ENCODE measurements at regions not wholly inside any gene's neighbourhood (a gene's known extent, or its start where the extent isn't known, plus 50 kb on each side); places are given as distances from the start of the nearest gene placed in this dataset.

- no peak overlapping the region for H3K4me3 ChIP-seq (ENCODE audit: low read length)
- H3K9ac ChIP-seq (ENCODE audit: low read length), result no peak overlapping the region
- H4K20me1 ChIP-seq (ENCODE audit: insufficient read depth, low read depth, low read length), result no peaks in the 10 kb centered on the region
- no peaks in the 10 kb centered on the region for H3K27me3 ChIP-seq (ENCODE audit: low read length)
- no peak overlapping the region for H3K27ac ChIP-seq (ENCODE audit: low read length)
- H3K36me3 ChIP-seq (ENCODE audit: insufficient read depth, low read length), result no peaks in the 10 kb centered on the region
- no peak for DNase-seq
- H3K4me2 ChIP-seq (ENCODE audit: low read depth, low read length, poor library complexity, severe bottlenecking), result no peak overlapping the region
- H3K9me3 ChIP-seq (ENCODE audit: low read length), result no peaks in the 10 kb centered on the region
- no peaks in the 10 kb centered on the region for H3K79me2 ChIP-seq (ENCODE audit: low read length)
- H3K4me1 ChIP-seq (ENCODE audit: low read length), result no peaks in the 10 kb centered on the region
- no peak overlapping the region for H2AFZ ChIP-seq (ENCODE audit: low read length)
- no peaks in the 10 kb centered on the region for H3K9me2 ChIP-seq (replicated peaks; ENCODE audit: insufficient read depth, low read length)
These were observed 97.3 kb upstream of the MLIP start for GRCh38 chr6:54013966-54014365.

- no peak for DNase-seq
- Histone ChIP-seq H3K9me2 (replicated peaks; ENCODE audit: insufficient read depth, low read length) (no peaks in the 10 kb centered on the region), H3K9ac (ENCODE audit: low read length) (no peak overlapping the region), H3K79me2 (ENCODE audit: low read length) (no peaks in the 10 kb centered on the region), H3K4me3 (ENCODE audit: low read length) (no peak overlapping the region), H3K9me3 (ENCODE audit: low read length) (no peaks in the 10 kb centered on the region), H3K27me3 (ENCODE audit: low read length) (no peaks in the 10 kb centered on the region), H3K27ac (ENCODE audit: low read length) (no peak overlapping the region), H3K4me1 (ENCODE audit: low read length) (no peaks in the 10 kb centered on the region), H2AFZ (ENCODE audit: low read length) (no peak overlapping the region), H4K20me1 (ENCODE audit: insufficient read depth, low read depth, low read length) (no peaks in the 10 kb centered on the region), H3K4me2 (ENCODE audit: low read depth, low read length, poor library complexity, severe bottlenecking) (no peak overlapping the region), H3K36me3 (ENCODE audit: insufficient read depth, low read length) (no peaks in the 10 kb centered on the region)
These were observed 96.8 kb upstream of the MLIP start for GRCh38 chr6:54014440-54014839.

GRCh38 chr6:54017877-54018276 is 93.4 kb upstream of the MLIP start:
- no peak overlapping the region for H3K4me2 ChIP-seq (ENCODE audit: low read depth, low read length, poor library complexity, severe bottlenecking)
- no peaks in the 10 kb centered on the region for H3K9me3 ChIP-seq (ENCODE audit: low read length)
- no peak overlapping the region for H2AFZ ChIP-seq (ENCODE audit: low read length)
- no peaks in the 10 kb centered on the region for H3K36me3 ChIP-seq (ENCODE audit: insufficient read depth, low read length)
- H3K9me2 ChIP-seq (replicated peaks; ENCODE audit: insufficient read depth, low read length), result no peaks in the 10 kb centered on the region
- no peak overlapping the region for H3K4me3 ChIP-seq (ENCODE audit: low read length)
- no peaks in the 10 kb centered on the region for H4K20me1 ChIP-seq (ENCODE audit: insufficient read depth, low read depth, low read length)
- H3K27me3 ChIP-seq (ENCODE audit: low read length), result no peaks in the 10 kb centered on the region
- DNase-seq, result no peak
- no peaks in the 10 kb centered on the region for H3K79me2 ChIP-seq (ENCODE audit: low read length)
- H3K4me1 ChIP-seq (ENCODE audit: low read length), result no peaks in the 10 kb centered on the region
- no peak overlapping the region for H3K9ac ChIP-seq (ENCODE audit: low read length)
- no peak overlapping the region for H3K27ac ChIP-seq (ENCODE audit: low read length)

GRCh38 chr6:54018722-54019121 is 92.5 kb upstream of the MLIP start:
- H4K20me1 ChIP-seq (ENCODE audit: insufficient read depth, low read depth, low read length), result no peaks in the 10 kb centered on the region
- H3K4me3 ChIP-seq (ENCODE audit: low read length), result no peak overlapping the region
- no peak overlapping the region for H2AFZ ChIP-seq (ENCODE audit: low read length)
- H3K9me2 ChIP-seq (replicated peaks; ENCODE audit: insufficient read depth, low read length), result no peaks in the 10 kb centered on the region
- H3K4me2 ChIP-seq (ENCODE audit: low read depth, low read length, poor library complexity, severe bottlenecking), result no peak overlapping the region
- H3K27ac ChIP-seq (ENCODE audit: low read length), result no peak overlapping the region
- H3K9me3 ChIP-seq (ENCODE audit: low read length), result no peaks in the 10 kb centered on the region
- no peaks in the 10 kb centered on the region for H3K4me1 ChIP-seq (ENCODE audit: low read length)
- no peaks in the 10 kb centered on the region for H3K36me3 ChIP-seq (ENCODE audit: insufficient read depth, low read length)
- no peaks in the 10 kb centered on the region for H3K27me3 ChIP-seq (ENCODE audit: low read length)
- no peak for DNase-seq
- no peaks in the 10 kb centered on the region for H3K79me2 ChIP-seq (ENCODE audit: low read length)
- H3K9ac ChIP-seq (ENCODE audit: low read length), result no peak overlapping the region

- no peaks in the 10 kb centered on the region for H3K4me1 ChIP-seq (ENCODE audit: low read length)
- H3K36me3 ChIP-seq (ENCODE audit: insufficient read depth, low read length), result no peaks in the 10 kb centered on the region
- H3K27ac ChIP-seq (ENCODE audit: low read length), result no peak overlapping the region
- no peak overlapping the region for H3K9ac ChIP-seq (ENCODE audit: low read length)
- H3K4me2 ChIP-seq (ENCODE audit: low read depth, low read length, poor library complexity, severe bottlenecking), result no peak overlapping the region
- no peaks in the 10 kb centered on the region for H4K20me1 ChIP-seq (ENCODE audit: insufficient read depth, low read depth, low read length)
- no peaks in the 10 kb centered on the region for H3K9me2 ChIP-seq (replicated peaks; ENCODE audit: insufficient read depth, low read length)
- H3K9me3 ChIP-seq (ENCODE audit: low read length), result no peaks in the 10 kb centered on the region
- H3K4me3 ChIP-seq (ENCODE audit: low read length), result no peak overlapping the region
- H2AFZ ChIP-seq (ENCODE audit: low read length), result no peak overlapping the region
- no peaks in the 10 kb centered on the region for H3K27me3 ChIP-seq (ENCODE audit: low read length)
- H3K79me2 ChIP-seq (ENCODE audit: low read length), result no peaks in the 10 kb centered on the region
- no peak for DNase-seq
These were observed 91.4 kb upstream of the MLIP start for GRCh38 chr6:54019860-54020259.

- Histone ChIP-seq H3K9me3 (ENCODE audit: low read length) (no peaks in the 10 kb centered on the region), H3K9me2 (replicated peaks; ENCODE audit: insufficient read depth, low read length) (no peaks in the 10 kb centered on the region), H3K27ac (ENCODE audit: low read length) (no peak overlapping the region), H2AFZ (ENCODE audit: low read length) (no peak overlapping the region), H3K4me1 (ENCODE audit: low read length) (no peaks in the 10 kb centered on the region), H3K36me3 (ENCODE audit: insufficient read depth, low read length) (no peaks in the 10 kb centered on the region), H3K4me2 (ENCODE audit: low read depth, low read length, poor library complexity, severe bottlenecking) (no peak overlapping the region), H3K9ac (ENCODE audit: low read length) (no peak overlapping the region), H3K27me3 (ENCODE audit: low read length) (no peaks in the 10 kb centered on the region), H3K79me2 (ENCODE audit: low read length) (no peaks in the 10 kb centered on the region), H4K20me1 (ENCODE audit: insufficient read depth, low read depth, low read length) (no peaks in the 10 kb centered on the region), H3K4me3 (ENCODE audit: low read length) (no peak overlapping the region)
- no peak for DNase-seq
These were observed 90.9 kb upstream of the MLIP start for GRCh38 chr6:54020334-54020733.

- Histone ChIP-seq H3K4me3 (ENCODE audit: low read length) (no peak overlapping the region), H3K9me2 (replicated peaks; ENCODE audit: insufficient read depth, low read length) (no peaks in the 10 kb centered on the region), H3K27me3 (ENCODE audit: low read length) (no peaks in the 10 kb centered on the region), H3K27ac (ENCODE audit: low read length) (no peak overlapping the region), H4K20me1 (ENCODE audit: insufficient read depth, low read depth, low read length) (no peaks in the 10 kb centered on the region), H3K4me2 (ENCODE audit: low read depth, low read length, poor library complexity, severe bottlenecking) (no peak overlapping the region), H3K36me3 (ENCODE audit: insufficient read depth, low read length) (no peaks in the 10 kb centered on the region), H3K79me2 (ENCODE audit: low read length) (no peaks in the 10 kb centered on the region), H3K9ac (ENCODE audit: low read length) (no peak overlapping the region), H2AFZ (ENCODE audit: low read length) (no peak overlapping the region), H3K4me1 (ENCODE audit: low read length) (no peaks in the 10 kb centered on the region), H3K9me3 (ENCODE audit: low read length) (no peaks in the 10 kb centered on the region)
- no peak for DNase-seq
These were observed 84.4 kb upstream of the MLIP start for GRCh38 chr6:54026652-54027400.

GRCh38 chr6:54028170-54028569 is 83.1 kb upstream of the MLIP start:
- no peaks in the 10 kb centered on the region for H3K4me1 ChIP-seq (ENCODE audit: low read length)
- no peaks in the 10 kb centered on the region for H3K9me3 ChIP-seq (ENCODE audit: low read length)
- no peaks in the 10 kb centered on the region for H3K9me2 ChIP-seq (replicated peaks; ENCODE audit: insufficient read depth, low read length)
- H3K4me3 ChIP-seq (ENCODE audit: low read length), result no peak overlapping the region
- no peak for DNase-seq
- H3K79me2 ChIP-seq (ENCODE audit: low read length), result no peaks in the 10 kb centered on the region
- no peak overlapping the region for H3K4me2 ChIP-seq (ENCODE audit: low read depth, low read length, poor library complexity, severe bottlenecking)
- H3K27me3 ChIP-seq (ENCODE audit: low read length), result no peaks in the 10 kb centered on the region
- H4K20me1 ChIP-seq (ENCODE audit: insufficient read depth, low read depth, low read length), result no peaks in the 10 kb centered on the region
- no peak overlapping the region for H2AFZ ChIP-seq (ENCODE audit: low read length)
- no peak overlapping the region for H3K27ac ChIP-seq (ENCODE audit: low read length)
- no peak overlapping the region for H3K9ac ChIP-seq (ENCODE audit: low read length)
- no peaks in the 10 kb centered on the region for H3K36me3 ChIP-seq (ENCODE audit: insufficient read depth, low read length)
